GM12891 (cell line): ENCODE measurements at regions not wholly inside any gene's neighbourhood (a gene's known extent, or its start where the extent isn't known, plus 50 kb on each side); places are given as distances from the start of the nearest gene placed in this dataset.

Source experiments
- POLR2A ChIP-seq: IDR thresholded peaks from 2 replicates; pipeline ENCODE4 v1.6.1; 2011; ENCODE audit warnings: low read depth, low read length, control low read depth
- POLR2AphosphoS5 ChIP-seq: IDR thresholded peaks from 2 replicates; pipeline ENCODE4 v1.6.1; 2011; ENCODE audit warnings: low read depth, low read length, control low read depth
- TAF1 ChIP-seq: IDR thresholded peaks from 2 replicates; pipeline ENCODE4 v1.6.1; 2011; ENCODE audit warnings: low read depth, low read length, control low read depth

DNA sequence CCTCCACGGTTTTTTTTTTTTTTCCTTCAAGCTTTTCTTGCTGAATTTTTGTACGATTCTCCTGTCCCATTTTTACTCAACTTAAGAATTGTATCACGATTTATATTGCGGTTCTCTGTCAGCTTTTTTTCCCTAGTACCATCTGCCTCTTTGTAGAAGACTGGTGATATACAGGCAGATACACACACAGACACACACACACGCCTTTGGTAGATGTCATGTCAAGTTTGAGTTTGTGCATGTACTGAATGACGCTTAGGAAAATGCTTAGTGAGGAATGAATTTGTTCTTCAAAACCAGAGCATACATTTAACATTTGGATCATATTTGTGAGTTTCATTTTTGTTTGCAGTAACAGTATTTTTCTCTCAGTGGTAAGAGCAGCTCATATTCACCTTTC is 82.0 kb upstream of the MBNL2 start:
- TF ChIP-seq POLR2A (no peak), TAF1 (no peak), POLR2AphosphoS5 (no peak)
